OCI-LY3 (cell line): ENCODE measurements at regions not wholly inside any gene's neighbourhood (a gene's known extent, or its start where the extent isn't known, plus 50 kb on each side); places are given as distances from the start of the nearest gene placed in this dataset.
"Not testable (repeated sequence)": the region's sequence is repeated elsewhere in the genome, so short reads cannot be mapped to it uniquely, and the experiment has no call there.

ENCODE experiments used
- H2AFZ ChIP-seq: fragments of 200-600, 300-600 bp; shearing (Covaris generic); 2 replicates; pipeline ENCODE4 v1.6.0; 2014; ENCODE audit warnings: antibody characterized with exemption, low read depth, low read length
- H3K27ac ChIP-seq: fragments of 200-600, 300-600 bp; sonication (generic); 2 replicates; pipeline ENCODE4 v1.5.1; 2014; ENCODE audit warnings: mild to moderate bottlenecking, low read length, moderate library complexity, mixed read lengths
- H3K27me3 ChIP-seq: fragments of 200-600, 300-600 bp; sonication (generic); 2 replicates; pipeline ENCODE4 v1.6.1; 2014; ENCODE audit warnings: low read depth, low read length, mixed read lengths
- H3K36me3 ChIP-seq: fragments of 200-600, 300-600 bp; sonication (generic); replicated peaks from 2 replicates; pipeline ENCODE3; 2014; ENCODE audit warnings: low read depth, low read length, mixed read lengths
- H3K4me1 ChIP-seq: fragments of 300-600, 200-600 bp; sonication (generic); 2 replicates; pipeline ENCODE4 v1.6.1; 2014; ENCODE audit warnings: low read length, mixed read lengths
- H3K4me2 ChIP-seq: fragments of 200-600, 300-600 bp; sonication (generic); 2 replicates; pipeline ENCODE4 v1.6.1; 2014; ENCODE audit warnings: low read length, mixed read lengths
- H3K4me3 ChIP-seq: fragments of 300-600, 200-600 bp; sonication (generic); 2 replicates; pipeline ENCODE4 v1.5.1; 2014; ENCODE audit warnings: antibody characterized with exemption, mild to moderate bottlenecking, low read length, moderate library complexity
- H3K79me2 ChIP-seq: fragments of 300-600, 200-600 bp; shearing (Covaris generic); 2 replicates; pipeline ENCODE4 v1.6.1; 2014; ENCODE audit warnings: mild to moderate bottlenecking, low read length, mixed read lengths
- H3K9ac ChIP-seq: fragments of 300-600, 200-600 bp; shearing (Covaris generic); 2 replicates; pipeline ENCODE4 v1.6.0; 2014; ENCODE audit warnings: mild to moderate bottlenecking, low read length, moderate library complexity
- H3K9me3 ChIP-seq: fragments of 200-600, 300-600 bp; shearing (Covaris generic); 2 replicates; pipeline ENCODE4 v1.6.1; 2014; ENCODE audit warnings: low read length, mixed read lengths; ENCODE audit not compliant: insufficient read depth
- H4K20me1 ChIP-seq: fragments of 200-600, 300-600 bp; sonication (generic); 2 replicates; pipeline ENCODE4 v1.6.1; 2016; ENCODE audit warnings: low read length, mixed read lengths; ENCODE audit not compliant: insufficient read depth
- CTCF ChIP-seq: fragments of 200-600, 300-600 bp; sonication (generic); IDR thresholded peaks from 2 replicates; pipeline ENCODE4 v1.5.1; 2014; ENCODE audit warnings: antibody characterized with exemption, low read length, low read depth
- EZH2phosphoT487 ChIP-seq: fragments of 200-600 bp; shearing (Covaris generic); IDR thresholded peaks from 2 replicates; pipeline ENCODE4 v1.6.1; 2018; ENCODE audit warnings: antibody characterized with exemption, mixed run types, low read depth

- Histone ChIP-seq H3K36me3 (no peaks in the 10 kb centered on the region), H3K4me2 (no peak overlapping the region), H3K27ac (no peak overlapping the region), H3K4me1 (no peaks in the 10 kb centered on the region), H3K79me2 (no peaks in the 10 kb centered on the region), H3K27me3 (no peaks in the 10 kb centered on the region), H3K4me3 (no peak overlapping the region), H2AFZ (no peak overlapping the region), H3K9me3 (no peaks in the 10 kb centered on the region), H3K9ac (no peak overlapping the region), H4K20me1 (no peaks in the 10 kb centered on the region)
- TF ChIP-seq CTCF (no peak), EZH2phosphoT487 (no peak)
Observed at GRCh38 chr10:61257136-61257535, 196.0 kb downstream of the TMEM26 start.

GRCh38 chr10:61252326-61252725 is 200.9 kb downstream of the TMEM26 start:
- H3K4me3 ChIP-seq, H4K20me1 ChIP-seq, H3K27me3 ChIP-seq, H3K79me2 ChIP-seq, H3K9me3 ChIP-seq, H3K4me2 ChIP-seq, H3K27ac ChIP-seq, H3K4me1 ChIP-seq, H3K9ac ChIP-seq, H3K36me3 ChIP-seq, H2AFZ ChIP-seq: not testable (repeated sequence)

GRCh38 chr10:61251089-61251488 is 202.1 kb downstream of the TMEM26 start:
- H3K4me2 ChIP-seq: no peak overlapping the region
- no peaks in the 10 kb centered on the region for H3K27me3 ChIP-seq

GRCh38 chr10:61250131-61250530 is 203.1 kb downstream of the TMEM26 start:
- no peak overlapping the region for H3K9ac ChIP-seq
- H3K79me2 ChIP-seq: no peaks in the 10 kb centered on the region
- H3K27ac ChIP-seq: no peak overlapping the region
- H3K36me3 ChIP-seq: no peaks in the 10 kb centered on the region
- no peak overlapping the region for H2AFZ ChIP-seq
- H3K4me2 ChIP-seq: no peak overlapping the region
- H3K4me1 ChIP-seq: no peaks in the 10 kb centered on the region
- H3K4me3 ChIP-seq: no peak overlapping the region
- H3K9me3 ChIP-seq: no peaks in the 10 kb centered on the region
- H3K27me3 ChIP-seq: no peaks in the 10 kb centered on the region
- H4K20me1 ChIP-seq: no peaks in the 10 kb centered on the region
- TF ChIP-seq CTCF (no peak), EZH2phosphoT487 (no peak)

More at GRCh38 chr10:61251089-61251488, 202.1 kb downstream of the TMEM26 start:
- no peaks in the 10 kb centered on the region for H3K9me3 ChIP-seq
- TF ChIP-seq CTCF: no peak
- TF ChIP-seq EZH2phosphoT487: no peak
- H3K9ac ChIP-seq: no peak overlapping the region
- H2AFZ ChIP-seq: no peak overlapping the region
- no peaks in the 10 kb centered on the region for H4K20me1 ChIP-seq
- no peaks in the 10 kb centered on the region for H3K4me1 ChIP-seq
- H3K27ac ChIP-seq: no peak overlapping the region
- no peak overlapping the region for H3K4me3 ChIP-seq
- no peaks in the 10 kb centered on the region for H3K79me2 ChIP-seq
- no peaks in the 10 kb centered on the region for H3K36me3 ChIP-seq

- no peaks in the 10 kb centered on the region for H3K27me3 ChIP-seq
- TF ChIP-seq CTCF: no peak
- TF ChIP-seq EZH2phosphoT487: no peak
- no peak overlapping the region for H3K4me3 ChIP-seq
- H3K4me1 ChIP-seq: no peaks in the 10 kb centered on the region
- H3K79me2 ChIP-seq: no peaks in the 10 kb centered on the region
- H3K36me3 ChIP-seq: no peaks in the 10 kb centered on the region
- no peak overlapping the region for H3K9ac ChIP-seq
- no peaks in the 10 kb centered on the region for H3K9me3 ChIP-seq
- H3K4me2 ChIP-seq: no peak overlapping the region
- no peaks in the 10 kb centered on the region for H4K20me1 ChIP-seq
- no peak overlapping the region for H3K27ac ChIP-seq
- H2AFZ ChIP-seq: no peak overlapping the region
Observed at GRCh38 chr10:61248013-61248412, 205.2 kb downstream of the TMEM26 start.
